DMS153 (cell line): ENCODE measurements at regions not wholly inside any gene's neighbourhood (a gene's known extent, or its start where the extent isn't known, plus 50 kb on each side); places are given as distances from the start of the nearest gene placed in this dataset.

Experiments
- DNase-seq: peaks from one replicate; lab custom pipeline; 2025; lab: John Stamatoyannopoulos, UW

GRCh38 chr16:49078104-49078503 is 203.5 kb downstream of the CBLN1 start:
- no peak for DNase-seq

GRCh38 chr16:49075709-49076108 is 205.9 kb downstream of the CBLN1 start:
- DNase-seq, result no peak

- DNase-seq, result no peak
These were observed 213.4 kb downstream of the CBLN1 start for GRCh38 chr16:49068224-49068623.

- DNase-seq, result no peak
These were observed 213.9 kb downstream of the CBLN1 start for GRCh38 chr16:49067776-49068175.

- no peak for DNase-seq
These were observed 220.4 kb downstream of the CBLN1 start for GRCh38 chr16:49061137-49061714.

- DNase-seq, result no peak
These were observed 220.9 kb downstream of the CBLN1 start for GRCh38 chr16:49060728-49061127.

GRCh38 chr16:49058382-49058781 is 223.3 kb downstream of the CBLN1 start:
- no peak for DNase-seq

GRCh38 chr16:49057936-49058335 is 223.7 kb downstream of the CBLN1 start:
- DNase-seq, result no peak

GRCh38 chr16:49057391-49057790 is 224.2 kb downstream of the CBLN1 start:
- DNase-seq, result no peak

GRCh38 chr16:49056546-49056945 is 225.1 kb downstream of the CBLN1 start:
- DNase-seq, result no peak

GRCh38 chr16:49055824-49056545 is 225.7 kb downstream of the CBLN1 start:
- peak; percentile 1 for DNase-seq

GRCh38 chr16:49055291-49055690 is 226.3 kb downstream of the CBLN1 start:
- DNase-seq, result no peak

- DNase-seq, result no peak
These were observed 227.0 kb downstream of the CBLN1 start for GRCh38 chr16:49054606-49055005.

GRCh38 chr16:49052846-49053245 is 228.8 kb downstream of the CBLN1 start:
- no peak for DNase-seq

- DNase-seq, result no peak
These were observed 230.1 kb downstream of the CBLN1 start for GRCh38 chr16:49051576-49051975.

- no peak for DNase-seq
These were observed 231.0 kb downstream of the CBLN1 start for GRCh38 chr16:49050607-49051006.

GRCh38 chr16:49049644-49050043 is 232.0 kb downstream of the CBLN1 start:
- DNase-seq, result no peak

GRCh38 chr16:49049191-49049590 is 232.4 kb downstream of the CBLN1 start:
- DNase-seq, result no peak

GRCh38 chr16:49048557-49048956 is 233.1 kb downstream of the CBLN1 start:
- DNase-seq, result no peak

GRCh38 chr16:49036126-49036525 is 245.5 kb downstream of the CBLN1 start:
- DNase-seq, result no peak

GRCh38 chr16:49027420-49027819 is 254.2 kb downstream of the CBLN1 start:
- DNase-seq, result no peak

GRCh38 chr16:49026566-49027181 is 255.0 kb downstream of the CBLN1 start:
- no peak for DNase-seq

- DNase-seq, result no peak
These were observed 256.7 kb downstream of the CBLN1 start for GRCh38 chr16:49024896-49025295.

GRCh38 chr16:49024016-49024415 is 257.6 kb downstream of the CBLN1 start:
- no peak for DNase-seq
